Heart right ventricle (tissue), 16 donors: ENCODE measurements at regions not wholly inside any gene's neighbourhood (a gene's known extent, or its start where the extent isn't known, plus 50 kb on each side); places are given as distances from the start of the nearest gene placed in this dataset.
A peak's percentile ranks its signal among the peaks of the same experiment; 100 is the strongest.

Source experiments
- ATAC-seq, 8 donors: fragments of 200-7000 bp; cut with Tn5 transposase; one replicate each; pipeline ENCODE4 v1.9.1; 2020; ENCODE audit warnings: mild to moderate bottlenecking in 8 of 8, moderate library complexity in 8 of 8, moderate number of reproducible peaks in 1 of 8
- DNase-seq, 2 donors: peaks; one replicate each; pipeline ENCODE4 v3.0.0-alpha.2; 2020
- H3K27ac ChIP-seq, 10 donors: fragments of 200-600 bp; sonication (generic) in 2 of 10; one replicate each; pipeline versions ENCODE4 v1.5.0 to v1.8.0; 2020 to 2022; ENCODE audit warnings: mild to moderate bottlenecking in 3 of 10
- H3K27me3 ChIP-seq, 7 donors: fragments of 200-600 bp; one replicate each; pipeline ENCODE4 v1.8.0; 2021 to 2022; ENCODE audit warnings: mild to moderate bottlenecking in 2 of 7
- H3K36me3 ChIP-seq, 9 donors: fragments of 200-600 bp; sonication (generic) in 1 of 9; one replicate each; pipeline versions ENCODE4 v1.5.0 to v1.8.0; 2020 to 2022; ENCODE audit warnings: mild to moderate bottlenecking in 2 of 9
- H3K4me1 ChIP-seq, 9 donors: fragments of 200-600 bp; sonication (generic) in 1 of 9; one replicate each; pipeline versions ENCODE4 v1.5.0 to v1.8.0; 2020 to 2022; ENCODE audit warnings: mild to moderate bottlenecking in 4 of 9
- H3K4me3 ChIP-seq, 10 donors: fragments of 200-600 bp; sonication (generic) in 2 of 10; one replicate each; pipeline versions ENCODE4 v1.5.0 to v1.8.0; 2020 to 2022; ENCODE audit warnings: mild to moderate bottlenecking in 7 of 10, moderate library complexity in 2 of 10
- H3K9me3 ChIP-seq, 11 donors: fragments of 200-600 bp in 10 of 11; sonication (generic) in 2 of 11; one replicate each; pipeline versions ENCODE4 v1.5.0 to v1.8.0; 2013 to 2022; ENCODE audit warnings: mild to moderate bottlenecking in 2 of 11, control low read depth in 1 of 11, moderate library complexity in 1 of 11
- CTCF ChIP-seq, 9 donors: fragments of 200-600 bp; sonication (generic) in 2 of 9; IDR thresholded peaks; one replicate each; pipeline versions ENCODE4 v1.5.0 to v1.8.0; 2021 to 2022; ENCODE audit warnings: antibody characterized with exemption in 9 of 9, mild to moderate bottlenecking in 5 of 9, moderate library complexity in 1 of 9
- WGBS, 2 donors: extraction: QIAGEN DNeasy Blood & Tissue Kit; methylation state at CpG; one replicate each; pipeline ENCODE4 v1.1.7; 2013; ENCODE audit warnings: inconsistent platforms in 1 of 2; 5-methylcytosine and 5-hydroxymethylcytosine counted together
- intact Hi-C, 10 donors: fragments of 100-400 bp; cut with DNase I; formaldehyde crosslinking; loops; one replicate each; pipeline versions ENCODE4 v1.11.1 to v1.14.2; 2022
- donor health status: Arrhythmogenic right ventricular cardiomyopathy.
- donor health status: ischemic (EF 13 %, LVEDD 7.1; RV severe dilation, severe dysfunction).
- donor health status: healthy with polysubstance abuse.
- donor health status: DM: no; HTN: yes; CAD: no.
- donor health status: DM: no; HTN: no; CAD: no.
- donor health status: ischemic (EF 25% LVEDD 6.9; RV normal size, moderate dysfunction).
- donor health status: ischemic (EF 25% LVEDD 5.7; RV mildly dilated, moderate dysfunction).
- donor health status: healthy.
- donor health status: DM: yes; HTN: yes; CAD: no.
- donor health status: Ischemic cardiomyopathy.
- donor health status: ischemic (EF 35%, LVEDD 5.7; RV mildly dilated, moderate dysfunction).
- donor health status: nonischemic (EF 11% LVEDD 7.7; RV severe dilation, severe dysfunction).
- donor health status: DM: yes; HTN: yes; CAD: no.
- donor health status: PGD.
- donor health status: ischemic (EF 29% LVEDD 5.4; RV normal size, mild dysfunction).
- donor health status: nonischemic (EF 23%, LVEDD 6.1; RV moderate dilation, normal function).

GRCh38 chr3:10688126-10688525 is 127.9 kb upstream of the SLC6A11 start:
- H3K9me3 ChIP-seq, result no peaks in the 10 kb centered on the region
- ATAC-seq, result no peak
- WGBS, 2 donors, result 66% methylated on average over 1 of the region's 1 CpG

GRCh38 chr3:10688548-10689172 is 127.4 kb upstream of the SLC6A11 start:
- H3K9me3 ChIP-seq, result no peaks in the 10 kb centered on the region
- no peak for TF ChIP-seq CTCF (IDR thresholded peaks at IDR 0.05)
- DNase-seq, result no peak
- no peaks in the 10 kb centered on the region for H3K4me1 ChIP-seq
- WGBS, 2 donors, result 81 to 84% methylated on average over 8 of the region's 8 CpGs
- no peak overlapping the region for H3K4me3 ChIP-seq
- H3K27ac ChIP-seq, result no peak overlapping the region
- peaks cover 0 to 25% (median 5%) of the 10 kb centered on the region in 7 donors for H3K27me3 ChIP-seq
- ATAC-seq, result no peak
- intact Hi-C loops, result loop anchor here in 1 of 10 donors (10.0 kb wide), 1 partner anchor 234 kb away; no protein-coding TSS in a partner anchor
- no peaks in the 10 kb centered on the region for H3K36me3 ChIP-seq

More at GRCh38 chr3:10688126-10688525, 127.9 kb upstream of the SLC6A11 start:
- TF ChIP-seq CTCF (IDR thresholded peaks at IDR 0.05), result no peak
- Histone ChIP-seq H3K27ac (no peak overlapping the region), H3K4me1 (no peaks in the 10 kb centered on the region), H3K27me3 (peaks cover 0 to 25% (median 5%) of the 10 kb centered on the region in 7 donors), H3K4me3 (no peak overlapping the region), H3K36me3 (no peaks in the 10 kb centered on the region)
- intact Hi-C loops, result loop anchor here in 1 of 10 donors (10.0 kb wide), 1 partner anchor 233 kb away; no protein-coding TSS in a partner anchor
- no peak for DNase-seq

- no peak overlapping the region for H3K27ac ChIP-seq
- H3K4me3 ChIP-seq, result no peak overlapping the region
- H3K4me1 ChIP-seq, result no peaks in the 10 kb centered on the region
- H3K27me3 ChIP-seq, result peaks cover 0 to 15% (median 4%) of the 10 kb centered on the region in 7 donors
- intact Hi-C loops, result loop anchor here in 5 of 10 donors (5.0 to 10.0 kb wide), 3 partner anchors 345 to 350 kb away; no protein-coding TSS in a partner anchor
- DNase-seq (no peak), ATAC-seq (no peak)
- 71% methylated on average over 11 of the region's 11 CpGs for WGBS, 2 donors
- no peak for TF ChIP-seq CTCF (IDR thresholded peaks at IDR 0.05)
- no peaks in the 10 kb centered on the region for H3K36me3 ChIP-seq
- H3K9me3 ChIP-seq, result no peaks in the 10 kb centered on the region
Measured at GRCh38 chr3:10692039-10692622, 123.9 kb upstream of the SLC6A11 start.

GRCh38 chr3:10693457-10693856 is 122.6 kb upstream of the SLC6A11 start:
- Histone ChIP-seq H3K27ac (no peak overlapping the region), H3K36me3 (no peaks in the 10 kb centered on the region), H3K4me3 (no peak overlapping the region), H3K9me3 (no peaks in the 10 kb centered on the region), H3K27me3 (peaks cover 0 to 26% (median 15%) of the 10 kb centered on the region in 7 donors), H3K4me1 (no peaks in the 10 kb centered on the region)
- peak in 1 of 8 donors; percentile 34 for ATAC-seq
- peak in 7 of 9 donors; percentile 21 to 44 (median 36) for TF ChIP-seq CTCF (IDR thresholded peaks at IDR 0.05)
- WGBS, 2 donors, result 23 to 38% methylated on average over 4 of the region's 4 CpGs
- intact Hi-C loops, result loop anchor here in 5 of 10 donors (5.0 to 10.0 kb wide), 3 partner anchors 346 to 351 kb away; no protein-coding TSS in a partner anchor
- no peak for DNase-seq
